K562 (cell line): ENCODE measurements at regions not wholly inside any gene's neighbourhood (a gene's known extent, or its start where the extent isn't known, plus 50 kb on each side); places are given as distances from the start of the nearest gene placed in this dataset.

ENCODE experiments used
- ATAC-seq: fragments of 200-7000 bp; cut with Tn5 transposase; 3 replicates; pipeline ENCODE4 v1.9.1; 2020; ENCODE audit warnings: moderate library complexity
- BruUV-seq: library from RNA; stranded (reverse); fragments of 400-500 nt; replicated peaks from 2 replicates; lab custom pipeline; 2021; lab: Mats Ljungman, UMichigan
- CTCF ChIA-PET: fragments of 300-600 bp; formaldehyde crosslinking; extraction: SDS; loops from one replicate; lab custom pipeline; 2021; ENCODE audit warnings: low intra/inter-chr PET ratio; lab: Yijun Ruan, JAX
- POLR2A ChIA-PET: fragments of 300-600, 350-650 bp; sonication (Branson Sonifier 250); formaldehyde crosslinking; extraction: SDS; loops from one replicate; lab custom pipeline; 2021; ENCODE audit warnings: antibody characterized with exemption, inconsistent platforms; lab: Yijun Ruan, JAX
- DNase-seq, 4 experiments: peaks; one replicate each; pipeline versions ENCODE4 v3.0.0 to v3.0.0-alpha.2; 2011 to 2018; ENCODE audit warnings: low spot score in 3 of 4, mixed read lengths in 3 of 4; ENCODE audit errors: extremely low read depth in 1 of 4
- FAIRE-seq: peaks from 2 replicates; lab custom pipeline; 2011; peaks lifted over from hg19 to GRCh38; lab: Jason Lieb, UNC
- H2AFZ ChIP-seq: 2 replicates; pipeline ENCODE4 v1.6.0; 2011; ENCODE audit warnings: low read depth, low read length, control low read depth, inconsistent platforms
- H3K27ac ChIP-seq: fragments of 200-600 bp; 3 replicates; pipeline ENCODE4 v1.8.0; 2011; ENCODE audit warnings: low read depth, mild to moderate bottlenecking, control low read depth, inconsistent platforms, low read length, moderate library complexity, mixed read lengths; ENCODE audit errors: extremely low read depth
- H3K27me3 ChIP-seq, 2 experiments: fragments of 300-600 bp in 1 of 2; 2 replicates in 1 of 2; 3 replicates in 1 of 2; pipeline versions ENCODE4 v1.6.0 to v1.8.0; 2011; ENCODE audit warnings: inconsistent platforms in 2 of 2, low read length in 2 of 2, mild to moderate bottlenecking in 1 of 2, mixed read lengths in 1 of 2, moderate library complexity in 1 of 2; ENCODE audit not compliant: control insufficient read depth in 2 of 2, insufficient read depth in 2 of 2
- H3K36me3 ChIP-seq: fragments of 300-600 bp; 3 replicates; pipeline ENCODE4 v1.8.0; 2011; ENCODE audit warnings: mild to moderate bottlenecking, low read length, inconsistent platforms; ENCODE audit not compliant: control insufficient read depth, insufficient read depth
- H3K4me1 ChIP-seq, 2 experiments: fragments of 200-600 bp in 1 of 2; replicated peaks in 1 of 2; 2 replicates in 1 of 2; 3 replicates in 1 of 2; pipeline versions ENCODE4 v1.5.1 to v1.8.0; 2011; ENCODE audit warnings: inconsistent platforms in 2 of 2, low read length in 2 of 2, mild to moderate bottlenecking in 1 of 2, mixed read lengths in 1 of 2, moderate library complexity in 1 of 2; ENCODE audit not compliant: control insufficient read depth in 2 of 2, insufficient read depth in 2 of 2
- H3K4me2 ChIP-seq: 2 replicates; pipeline ENCODE4 v1.6.1; 2011; ENCODE audit warnings: low read length, control low read depth, inconsistent platforms, mixed read lengths; ENCODE audit not compliant: insufficient read depth
- H3K4me3 ChIP-seq: fragments of 200-600 bp; sonication (generic), shearing (Covaris generic); 2 replicates; pipeline ENCODE4 v1.5.1; 2016; ENCODE audit warnings: control low read depth, inconsistent platforms
- H3K79me2 ChIP-seq: fragments of 200-600 bp; 3 replicates; pipeline ENCODE4 v1.8.0; 2011; ENCODE audit warnings: low read length, inconsistent platforms; ENCODE audit not compliant: control insufficient read depth, insufficient read depth
- H3K9ac ChIP-seq, 2 experiments: 2 replicates each; pipeline versions ENCODE4 v1.6.0 to v1.6.1; 2011; ENCODE audit warnings: low read depth in 2 of 2, low read length in 2 of 2, control low read depth in 1 of 2, inconsistent platforms in 1 of 2, mild to moderate bottlenecking in 1 of 2, mixed read lengths in 1 of 2; ENCODE audit not compliant: insufficient read depth in 1 of 2
- H3K9me1 ChIP-seq: one replicate; pipeline ENCODE4 v1.6.0; 2011; ENCODE audit warnings: inconsistent platforms, mild to moderate bottlenecking, low read length, moderate library complexity; ENCODE audit not compliant: control insufficient read depth, insufficient read depth
- H3K9me3 ChIP-seq: replicated peaks from 2 replicates; pipeline ENCODE4 v1.5.1; 2011; ENCODE audit warnings: low read depth, low read length, inconsistent platforms; ENCODE audit not compliant: control insufficient read depth, insufficient read depth
- H4K20me1 ChIP-seq: replicated peaks from 2 replicates; pipeline ENCODE4 v1.6.1; 2011; ENCODE audit warnings: low read length, inconsistent platforms, mixed read lengths; ENCODE audit not compliant: control insufficient read depth, insufficient read depth
- CHD1 ChIP-seq: fragments of 200-600 bp; sonication (generic); IDR thresholded peaks from one replicate; pipeline ENCODE4 v1.6.1; 2012; ENCODE audit warnings: mild to moderate bottlenecking, moderate library complexity, low read length, inconsistent platforms
- E2F3 ChIP-seq: fragments of 250-450 bp; sonication (Bioruptor Pico); IDR thresholded peaks from 2 replicates; pipeline ENCODE4 v1.4.0; 2020; ENCODE audit warnings: mild to moderate bottlenecking
- FOXJ2 ChIP-seq: fragments of 200-800 bp; sonication (Bioruptor generic); IDR thresholded peaks from 2 replicates; pipeline ENCODE4 v1.6.1; 2016; ENCODE audit warnings: missing genetic modification characterization, missing compliant biosample characterization
- HDAC2 ChIP-seq: fragments of 450-650 bp; IDR thresholded peaks from 2 replicates; pipeline ENCODE4 v1.6.1; 2016; ENCODE audit warnings: mild to moderate bottlenecking
- HDAC8 ChIP-seq: fragments of 450-650 bp; IDR thresholded peaks from 2 replicates; pipeline ENCODE4 v1.6.1; 2016; ENCODE audit warnings: mild to moderate bottlenecking, missing genetic modification characterization, moderate library complexity, missing compliant biosample characterization
- MCM5 ChIP-seq: fragments of 450-650 bp; IDR thresholded peaks from 2 replicates; pipeline ENCODE4 v1.6.1; 2016; ENCODE audit warnings: low read depth
- NFATC3 ChIP-seq: fragments of 450-650 bp; IDR thresholded peaks from 2 replicates; pipeline ENCODE4 v1.6.1; 2017; ENCODE audit warnings: mild to moderate bottlenecking
- NUFIP1 ChIP-seq: fragments of 450-650 bp; IDR thresholded peaks from 2 replicates; pipeline ENCODE4 v1.6.1; 2018; ENCODE audit not compliant: partially characterized antibody
- POLR2A ChIP-seq: fragments of 450-650 bp; conservative IDR thresholded peaks from 2 replicates; pipeline ENCODE4 v1.6.1; 2016
- RBM15 ChIP-seq: fragments of 200-400 bp; formaldehyde crosslinking; IDR thresholded peaks from 2 replicates; pipeline ENCODE4 v1.6.1; 2018; ENCODE audit warnings: mild to moderate bottlenecking, low read length, moderate library complexity; ENCODE audit not compliant: insufficient read depth
- RUNX1 ChIP-seq: sonication (generic); IDR thresholded peaks from 2 replicates; pipeline ENCODE4 v1.6.1; 2016; ENCODE audit warnings: antibody characterized with exemption, low read depth
- ZBTB1 ChIP-seq: sonication (generic); formaldehyde crosslinking; IDR thresholded peaks from 2 replicates; pipeline ENCODE4 v1.8.1; 2023; ENCODE audit warnings: missing genetic modification reagents, low read depth, mild to moderate bottlenecking, borderline replicate concordance
- ZNF165 ChIP-seq: fragments of 250-450 bp; sonication (Bioruptor Pico); IDR thresholded peaks from 2 replicates; pipeline ENCODE4 v1.4.0; 2020; ENCODE audit warnings: borderline replicate concordance
- ZNF217 ChIP-seq: sonication (generic); formaldehyde crosslinking; IDR thresholded peaks from 2 replicates; pipeline ENCODE4 v1.8.0; 2022; ENCODE audit warnings: mild to moderate bottlenecking, missing genetic modification reagents
- ZNF699 ChIP-seq: fragments of 250-450 bp; sonication (Bioruptor Pico); IDR thresholded peaks from 2 replicates; pipeline ENCODE4 v1.8.0; 2021; ENCODE audit warnings: mild to moderate bottlenecking, moderate library complexity; ENCODE audit not compliant: insufficient replicate concordance
- ZNF764 ChIP-seq: fragments of 250-450 bp; sonication (Bioruptor Pico); IDR thresholded peaks from 2 replicates; pipeline ENCODE4 v1.4.0; 2020; ENCODE audit warnings: low read depth, mild to moderate bottlenecking, moderate library complexity
- WGBS: fragments of 100-300 bp; shearing (Covaris generic); methylation state at CpG from one replicate; pipeline ENCODE4 v1.1.6; 2016; ENCODE audit warnings: low coverage, mixed read lengths; ENCODE audit not compliant: insufficient coverage; ENCODE audit errors: missing lambda C conversion rate; 5-methylcytosine and 5-hydroxymethylcytosine counted together
- in situ Hi-C: fragments of 300-500 bp; cut with MboI; formaldehyde crosslinking; loops from 4 replicates; pipeline ENCODE4 v1.15.0; 2018; ENCODE audit warnings: inconsistent platforms, mixed read lengths
- intact Hi-C: fragments of 100-400 bp; cut with micrococcal nuclease; formaldehyde crosslinking; loops from 2 replicates; pipeline ENCODE4 v1.14.2; 2022
- TF ChIP-seq, protein P1 (sequence below): fragments of 250-450 bp; sonication (Bioruptor Pico); IDR thresholded peaks from 2 replicates; pipeline ENCODE4 v1.8.0; 2022; ENCODE audit warnings: inconsistent platforms, mild to moderate bottlenecking, moderate library complexity, borderline replicate concordance

DNA sequence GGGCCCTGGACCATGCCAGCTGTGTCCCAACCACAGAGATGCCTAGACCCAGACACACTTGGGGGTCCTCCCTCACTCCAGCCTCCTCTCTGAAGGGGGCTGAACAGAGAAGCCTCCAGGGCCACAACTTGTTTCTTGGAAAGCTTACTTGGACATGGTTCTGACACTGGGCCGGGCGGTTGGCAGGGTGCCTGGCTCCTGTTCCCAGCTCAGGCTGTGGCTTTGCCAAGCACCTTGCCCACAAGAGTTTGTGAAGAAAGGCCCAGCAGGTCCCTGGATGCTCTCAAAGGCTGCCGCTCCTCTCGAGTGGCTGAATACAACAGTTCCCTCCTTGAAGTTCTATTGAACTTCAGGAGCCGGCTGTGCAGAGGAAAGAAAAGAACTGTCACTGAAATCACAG lies 181.6 kb downstream of the PTPN20 start:
- no TSS peak for BruUV-seq
- H3K79me2 ChIP-seq, result no peaks in the 10 kb centered on the region
- H3K36me3 ChIP-seq, result no peaks in the 10 kb centered on the region
- H3K27me3 ChIP-seq, result peaks cover 10 to 41% of the 10 kb centered on the region in 2 experiments; a peak in 3 of 5 replicates
- no peak overlapping the region for H3K4me3 ChIP-seq
- no peak overlapping the region for H3K9ac ChIP-seq
- in situ Hi-C loops (no loop called here), intact Hi-C loops (no loop called here)
- H4K20me1 ChIP-seq, result no peaks in the 10 kb centered on the region; the same call in 1 of the 2 replicates
- POLR2A ChIA-PET, result interaction anchor here (1.3 kb wide), 1 partner anchor 22 kb away, joined by 3 read pairs; no protein-coding TSS in a partner anchor
- CTCF ChIA-PET, result no interaction called here
- DNase-seq (no peak), ATAC-seq (no peak), FAIRE-seq (no peak)
- no peak overlapping the region for H3K27ac ChIP-seq
- WGBS, result 4% methylated on average over 5 of the region's 5 CpGs
- H2AFZ ChIP-seq, result no peak overlapping the region
- H3K9me3 ChIP-seq, result no peaks in the 10 kb centered on the region
- TF ChIP-seq E2F3 (CRISPR knock-in tag) (no peak), NFATC3 (no peak), NUFIP1 (no peak), POLR2A (no peak), ZNF217 (CRISPR knock-in tag) (no peak), RUNX1 (no peak), HDAC8 (no peak), ZNF699 (no peak), FOXJ2 (tag) (no peak)
- H3K4me1 ChIP-seq, result no peaks in the 10 kb centered on the region
- no peak overlapping the region for H3K4me2 ChIP-seq
- no peaks in the 10 kb centered on the region for H3K9me1 ChIP-seq

DNA sequence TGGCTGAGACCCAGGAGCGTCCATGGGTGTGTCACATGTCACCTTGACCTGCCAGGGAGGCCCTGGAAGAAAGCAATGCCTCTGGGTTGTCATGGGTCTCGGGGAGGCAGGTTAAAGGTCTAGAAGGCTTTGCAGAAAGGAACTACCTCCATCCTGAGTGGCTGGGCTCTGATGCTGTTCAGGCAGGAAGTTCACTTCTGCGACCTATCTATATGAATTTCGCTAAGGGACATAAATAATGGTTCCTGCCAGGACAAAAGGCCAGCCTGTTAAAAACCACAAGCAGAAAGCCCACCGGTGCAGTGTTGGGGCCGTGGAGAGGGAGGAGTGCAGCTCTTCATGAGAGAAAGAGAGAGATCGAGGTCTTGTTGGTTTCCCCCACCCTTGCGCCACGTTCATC lies 182.9 kb downstream of the PTPN20 start:
- in situ Hi-C loops, result no loop called here
- Histone ChIP-seq H3K9me3 (no peaks in the 10 kb centered on the region), H3K36me3 (no peaks in the 10 kb centered on the region), H3K9me1 (no peaks in the 10 kb centered on the region), H3K4me3 (no peak overlapping the region), H4K20me1 (no peaks in the 10 kb centered on the region; the same call in 1 of the 2 replicates), H3K27ac (no peak overlapping the region), H3K4me1 (no peaks in the 10 kb centered on the region), H3K79me2 (no peaks in the 10 kb centered on the region), H3K27me3 (peaks cover 10 to 38% of the 10 kb centered on the region in 2 experiments; a peak in 3 of 5 replicates), H3K9ac (no peak overlapping the region), H2AFZ (no peak overlapping the region), H3K4me2 (no peak overlapping the region)
- BruUV-seq, result no TSS peak
- intact Hi-C loops, result no loop called here
- ATAC-seq (no peak), DNase-seq (no peak), FAIRE-seq (no peak)
- WGBS, result 2% methylated on average over 9 of the region's 9 CpGs
- CTCF ChIA-PET, result no interaction called here
- POLR2A ChIA-PET, result interaction anchor here (1.3 kb wide), 1 partner anchor 20 kb away, joined by 3 read pairs; no protein-coding TSS in a partner anchor
- no peak for TF ChIP-seq RBM15
- no peak for TF ChIP-seq ZNF165 (CRISPR knock-in tag)
- TF ChIP-seq ZNF764, result no peak
- no peak for TF ChIP-seq CHD1
- no peak for TF ChIP-seq MCM5
- TF ChIP-seq HDAC2, result no peak
- TF ChIP-seq, protein P1, sequence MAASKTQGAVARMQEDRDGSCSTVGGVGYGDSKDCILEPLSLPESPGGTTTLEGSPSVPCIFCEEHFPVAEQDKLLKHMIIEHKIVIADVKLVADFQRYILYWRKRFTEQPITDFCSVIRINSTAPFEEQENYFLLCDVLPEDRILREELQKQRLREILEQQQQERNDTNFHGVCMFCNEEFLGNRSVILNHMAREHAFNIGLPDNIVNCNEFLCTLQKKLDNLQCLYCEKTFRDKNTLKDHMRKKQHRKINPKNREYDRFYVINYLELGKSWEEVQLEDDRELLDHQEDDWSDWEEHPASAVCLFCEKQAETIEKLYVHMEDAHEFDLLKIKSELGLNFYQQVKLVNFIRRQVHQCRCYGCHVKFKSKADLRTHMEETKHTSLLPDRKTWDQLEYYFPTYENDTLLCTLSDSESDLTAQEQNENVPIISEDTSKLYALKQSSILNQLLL (CRISPR knock-in tag), result no peak
- TF ChIP-seq ZBTB1 (CRISPR knock-in tag), result no peak
